H9 (cell line): ENCODE measurements at regions not wholly inside any gene's neighbourhood (a gene's known extent, or its start where the extent isn't known, plus 50 kb on each side); places are given as distances from the start of the nearest gene placed in this dataset.

ENCODE experiments used
- DNase-seq: peaks from one replicate; pipeline ENCODE4 v3.0.0-alpha.2; 2017
- H2AFZ ChIP-seq: one replicate; pipeline ENCODE4 v1.6.1; 2013; ENCODE audit warnings: mild to moderate bottlenecking, low read length, control low read depth, moderate library complexity
- H2AK5ac ChIP-seq: 2 replicates; pipeline ENCODE4 v1.6.1; 2013; ENCODE audit warnings: low read length, control low read depth, mixed read lengths; ENCODE audit not compliant: insufficient read length
- H2BK120ac ChIP-seq: one replicate; pipeline ENCODE4 v1.6.1; 2013; ENCODE audit warnings: low read depth, mild to moderate bottlenecking, low read length, control low read depth, inconsistent platforms; ENCODE audit not compliant: poor library complexity, severe bottlenecking
- H2BK12ac ChIP-seq: 2 replicates; pipeline ENCODE4 v1.6.1; 2013; ENCODE audit warnings: low read length, control low read depth, mixed read lengths, low read depth; ENCODE audit not compliant: insufficient read length
- H2BK15ac ChIP-seq: 2 replicates; pipeline ENCODE4 v1.6.1; 2013; ENCODE audit warnings: low read depth, low read length, control low read depth
- H2BK20ac ChIP-seq: one replicate; pipeline ENCODE4 v1.6.1; 2013; ENCODE audit warnings: low read depth, mild to moderate bottlenecking, low read length, control low read depth, inconsistent platforms; ENCODE audit not compliant: poor library complexity, severe bottlenecking
- H2BK5ac ChIP-seq: 2 replicates; pipeline ENCODE4 v1.6.1; 2013; ENCODE audit warnings: low read length, control low read depth, mixed read lengths; ENCODE audit not compliant: insufficient read length
- H3K14ac ChIP-seq: 2 replicates; pipeline ENCODE4 v1.6.1; 2013; ENCODE audit warnings: low read length, control low read depth; ENCODE audit not compliant: insufficient read depth
- H3K18ac ChIP-seq: 2 replicates; pipeline ENCODE4 v1.6.1; 2013; ENCODE audit warnings: low read depth, mild to moderate bottlenecking, mixed read lengths, low read length, control low read depth; ENCODE audit not compliant: insufficient read length
- H3K23ac ChIP-seq: 2 replicates; pipeline ENCODE4 v1.6.1; 2013; ENCODE audit warnings: low read length, control low read depth, mixed read lengths, low read depth; ENCODE audit not compliant: insufficient read length
- H3K23me2 ChIP-seq: 2 replicates; pipeline ENCODE4 v1.6.1; 2013; ENCODE audit warnings: low read depth, mild to moderate bottlenecking, mixed read lengths, low read length, control low read depth; ENCODE audit not compliant: insufficient read length, poor library complexity, severe bottlenecking
- H3K27ac ChIP-seq: 2 replicates; pipeline ENCODE4 v1.5.1; 2013; ENCODE audit warnings: low read length, control low read depth, mixed read lengths, low read depth; ENCODE audit not compliant: insufficient read length
- H3K27me3 ChIP-seq: 2 replicates; pipeline ENCODE4 v1.6.1; 2013; ENCODE audit warnings: low read length, control low read depth, inconsistent platforms; ENCODE audit not compliant: insufficient read depth
- H3K4ac ChIP-seq: 2 replicates; pipeline ENCODE4 v1.6.1; 2013; ENCODE audit warnings: low read depth, mild to moderate bottlenecking, control low read depth, inconsistent platforms, low read length, moderate library complexity
- H3K4me1 ChIP-seq: 2 replicates; pipeline ENCODE4 v1.6.1; 2013; ENCODE audit warnings: low read length, control low read depth, inconsistent platforms; ENCODE audit not compliant: insufficient read depth
- H3K4me2 ChIP-seq: 2 replicates; pipeline ENCODE4 v1.6.1; 2013; ENCODE audit warnings: low read length, control low read depth, mixed read lengths; ENCODE audit not compliant: insufficient read length, insufficient read depth
- H3K56ac ChIP-seq: 2 replicates; pipeline ENCODE4 v1.6.1; 2013; ENCODE audit warnings: low read depth, mild to moderate bottlenecking, mixed read lengths, low read length, control low read depth; ENCODE audit not compliant: insufficient read length
- H3K79me1 ChIP-seq: 2 replicates; pipeline ENCODE4 v1.6.1; 2013; ENCODE audit warnings: low read depth, mild to moderate bottlenecking, moderate library complexity, low read length, control low read depth, inconsistent platforms; ENCODE audit not compliant: insufficient read depth, poor library complexity, severe bottlenecking
- H3K79me2 ChIP-seq: 2 replicates; pipeline ENCODE4 v1.6.1; 2013; ENCODE audit warnings: low read length, control low read depth, inconsistent platforms; ENCODE audit not compliant: insufficient read depth
- H3K9ac ChIP-seq: 2 replicates; pipeline ENCODE4 v1.6.1; 2013; ENCODE audit warnings: low read length, control low read depth, mixed read lengths; ENCODE audit not compliant: insufficient read length; ENCODE audit errors: extremely low read depth
- H3K9me3 ChIP-seq: one replicate; pipeline ENCODE4 v1.6.1; 2013; ENCODE audit warnings: low read depth, low read length, inconsistent platforms; ENCODE audit not compliant: control insufficient read depth
- H3T11ph ChIP-seq: one replicate; pipeline ENCODE4 v1.6.1; 2013; ENCODE audit warnings: mild to moderate bottlenecking, low read length, control low read depth, inconsistent platforms
- H4K20me1 ChIP-seq: one replicate; pipeline ENCODE4 v1.6.1; 2013; ENCODE audit not compliant: control insufficient read depth, insufficient read length, insufficient read depth
- H4K5ac ChIP-seq: 2 replicates; pipeline ENCODE4 v1.6.1; 2013; ENCODE audit warnings: low read depth, mild to moderate bottlenecking, mixed read lengths, low read length, control low read depth; ENCODE audit not compliant: insufficient read length
- H4K8ac ChIP-seq: replicated peaks from 2 replicates; pipeline ENCODE4 v1.6.1; 2013; ENCODE audit warnings: low read length, control low read depth, mixed read lengths, low read depth; ENCODE audit not compliant: insufficient read length
- H4K91ac ChIP-seq: 2 replicates; pipeline ENCODE4 v1.6.1; 2013; ENCODE audit warnings: low read depth, mild to moderate bottlenecking, moderate library complexity, mixed read lengths, low read length, control low read depth; ENCODE audit not compliant: insufficient read length
- H3K27ac Mint-ChIP-seq, 3 experiments: 2 replicates in 2 of 3; 3 replicates in 1 of 3; pipeline ENCODE4 v1.8.0; 2020 to 2021; ENCODE audit warnings: mixed read lengths in 3 of 3, mild to moderate bottlenecking in 1 of 3, moderate library complexity in 1 of 3
- H3K27me3 Mint-ChIP-seq: 2 replicates; pipeline ENCODE4 v1.8.0; 2021; ENCODE audit warnings: low read depth, mild to moderate bottlenecking, moderate library complexity, mixed read lengths
- H3K36me3 Mint-ChIP-seq, 3 experiments: 2 replicates in 2 of 3; 3 replicates in 1 of 3; pipeline ENCODE4 v1.8.0; 2020 to 2021; ENCODE audit warnings: low read depth in 3 of 3, mixed read lengths in 3 of 3; ENCODE audit not compliant: insufficient read depth in 1 of 3
- H3K4me1 Mint-ChIP-seq, 2 experiments: 2 replicates each; pipeline ENCODE4 v1.8.0; 2020; ENCODE audit warnings: mixed read lengths in 2 of 2
- H3K4me3 Mint-ChIP-seq, 2 experiments: 2 replicates in 1 of 2; 3 replicates in 1 of 2; pipeline ENCODE4 v1.8.0; 2020 to 2021; ENCODE audit warnings: mild to moderate bottlenecking in 2 of 2, mixed read lengths in 2 of 2, moderate library complexity in 1 of 2
- H3K9me3 Mint-ChIP-seq, 2 experiments: 2 replicates in 1 of 2; 3 replicates in 1 of 2; pipeline ENCODE4 v1.8.0; 2020; ENCODE audit warnings: mild to moderate bottlenecking in 2 of 2, mixed read lengths in 2 of 2, moderate library complexity in 1 of 2
- CTCF ChIP-seq: fragments of 200-600 bp; sonication (generic); conservative IDR thresholded peaks from 3 replicates; pipeline ENCODE4 v1.8.0; 2021; ENCODE audit warnings: antibody characterized with exemption, mild to moderate bottlenecking
- WGBS: extraction: QIAGEN DNeasy Blood & Tissue Kit; methylation state at CpG from one replicate; pipeline ENCODE4 v1.1.7; 2013; ENCODE audit warnings: missing lambda C conversion rate, low lambda C conversion rate, mixed read lengths; ENCODE audit not compliant: insufficient read length; ENCODE audit errors: extremely low coverage; 5-methylcytosine and 5-hydroxymethylcytosine counted together

DNA sequence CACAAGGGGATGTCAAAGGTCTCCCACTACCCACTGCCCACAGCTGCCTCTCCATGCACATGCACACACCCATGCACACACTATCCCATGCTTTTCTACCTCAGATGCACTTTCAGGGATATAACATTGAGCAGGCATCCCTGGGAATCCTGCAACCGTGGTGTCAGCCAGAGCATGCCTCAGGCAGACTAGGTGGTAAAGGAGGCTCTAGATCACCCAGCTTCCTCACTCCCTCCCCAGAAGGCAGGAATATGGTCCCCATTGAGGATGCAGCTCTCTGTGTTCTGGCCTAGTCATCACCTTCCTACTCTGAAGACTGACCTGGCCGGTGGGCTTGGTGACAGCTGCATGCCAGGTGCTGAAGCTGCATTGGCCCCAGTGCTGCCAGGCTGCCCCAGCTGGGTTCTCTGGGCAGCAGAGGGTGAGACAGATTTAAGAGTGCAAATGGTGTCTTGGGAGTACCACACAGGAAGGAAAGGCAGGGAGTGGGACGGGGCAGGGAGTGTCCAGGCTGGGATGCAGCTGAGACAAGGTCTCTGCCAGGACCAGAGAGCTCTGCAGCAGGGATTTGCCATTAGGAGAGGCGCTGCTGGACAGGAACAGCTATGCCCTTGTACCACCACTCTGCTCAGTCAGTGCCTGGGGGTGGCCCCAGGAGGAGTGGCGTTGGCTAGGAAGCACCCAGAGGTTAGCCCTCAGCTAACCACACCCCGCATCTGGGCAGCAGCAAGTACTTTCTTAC, 53.4 kb upstream of the GDF10 start:
- Histone ChIP-seq H2BK20ac (no peak overlapping the region), H4K8ac (peak overlapping the region; percentile 24), H3K27me3 (no peaks in the 10 kb centered on the region), H2BK5ac (no peak overlapping the region), H3K27ac (no peak overlapping the region), H3K79me2 (no peaks in the 10 kb centered on the region), H2BK120ac (no peak overlapping the region), H3K9me3 (no peaks in the 10 kb centered on the region), H3K4ac (no peak overlapping the region), H3K79me1 (no peaks in the 10 kb centered on the region), H2AFZ (no peak overlapping the region), H4K91ac (no peak overlapping the region), H3K4me1 (no peaks in the 10 kb centered on the region), H4K5ac (no peak overlapping the region), H3K14ac (no peak overlapping the region; the same call in 1 of the 2 replicates), H3K4me2 (no peak overlapping the region), H3K23ac (no peak overlapping the region), H3K23me2 (no peaks in the 10 kb centered on the region), H3T11ph (no peak overlapping the region), H4K20me1 (no peaks in the 10 kb centered on the region), H3K9ac (no peak overlapping the region), H2BK15ac (no peak overlapping the region), H2BK12ac (no peak overlapping the region), H3K56ac (no peak overlapping the region), H3K18ac (no peak overlapping the region), H2AK5ac (no peak overlapping the region)
- peak; percentile 14 for DNase-seq
- no CpG with 5 or more reads among the region's 6 CpGs for WGBS
- Mint-ChIP-seq H3K27ac (peak overlapping the region in 2 of 3 experiments; percentile 44 to 48; a peak in 2 of 7 replicates), H3K4me3 (no peak overlapping the region), H3K36me3 (no peaks in the 10 kb centered on the region), H3K27me3 (peaks cover 2% of the 10 kb centered on the region; the same call in 1 of the 2 replicates), H3K9me3 (no peaks in the 10 kb centered on the region), H3K4me1 (peaks cover 4 to 10% of the 10 kb centered on the region in 2 experiments; a peak in 3 of 4 replicates)
- no peak for TF ChIP-seq CTCF
